Stimulated activated CD8-positive, alpha-beta memory T cell treated with anti-CD3 and anti-CD28 coated beads, Interleukin-7, amount 100 ng/mL, for 4 hours (primary cell): ENCODE measurements at regions not wholly inside any gene's neighbourhood (a gene's known extent, or its start where the extent isn't known, plus 50 kb on each side); places are given as distances from the start of the nearest gene placed in this dataset.

Experiments
- DNase-seq, 2 donors: peaks; one replicate each; pipeline ENCODE4 v3.0.0-alpha.2; 2020; ENCODE audit warnings: low read depth in 2 of 2

DNA sequence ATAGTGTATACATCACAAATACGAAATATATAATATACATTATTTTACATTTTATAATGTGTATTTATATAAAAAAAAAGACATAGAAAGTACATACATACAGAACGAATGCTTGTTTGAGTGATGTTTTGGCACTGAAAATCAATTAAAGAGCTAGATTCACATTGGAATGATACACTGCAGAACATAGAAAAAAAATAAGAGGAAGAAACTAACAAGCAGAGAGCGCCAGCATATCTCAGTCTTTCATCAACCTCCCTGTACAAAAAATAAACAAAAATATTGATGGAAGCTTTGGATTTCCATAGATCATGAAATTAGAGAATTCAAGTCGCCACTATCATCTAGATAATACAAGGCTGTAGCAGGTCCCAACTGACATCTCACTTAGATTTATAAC is 420.6 kb downstream of the CENPC start:
- DNase-seq = no peak

- DNase-seq = no peak
These were observed 423.3 kb downstream of the CENPC start for GRCh38 chr4:67122029-67122428.

DNA sequence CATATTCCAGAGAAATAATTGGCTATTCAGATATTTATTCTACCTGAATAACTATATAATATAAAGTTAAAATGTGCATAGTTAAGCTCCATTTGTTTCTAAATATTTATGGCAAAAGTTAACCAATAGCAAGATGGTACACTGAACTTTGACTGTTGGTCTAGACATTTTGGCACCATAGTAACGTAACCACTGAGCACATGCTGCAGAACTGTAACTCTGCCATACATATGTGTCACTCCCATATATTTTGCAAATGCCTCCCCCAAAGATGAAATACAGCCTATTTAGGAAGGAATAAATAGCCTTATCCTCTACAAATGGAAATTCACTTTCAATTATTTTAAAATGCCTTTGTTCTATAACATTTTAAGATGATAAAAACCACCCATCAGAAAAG is 424.9 kb downstream of the CENPC start:
- DNase-seq = no peak

DNA sequence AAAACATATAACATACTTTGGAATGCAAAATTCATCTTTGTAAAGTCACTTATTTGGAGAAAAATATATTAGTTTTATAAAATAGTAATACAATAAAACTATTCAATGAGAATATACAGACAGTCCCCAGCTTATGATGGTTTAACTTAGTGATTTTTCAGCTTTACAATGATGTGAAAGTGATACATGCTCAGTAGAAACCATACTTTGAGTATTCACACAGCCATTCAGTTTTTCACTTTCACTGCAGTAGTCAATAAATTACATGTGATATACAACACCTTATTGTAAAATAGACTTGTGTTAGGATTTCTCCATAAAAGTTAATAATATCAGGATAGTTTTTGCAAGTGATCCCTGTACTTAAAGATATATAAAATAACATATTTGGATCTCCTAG is 436.0 kb downstream of the CENPC start:
- DNase-seq = no peak

DNA sequence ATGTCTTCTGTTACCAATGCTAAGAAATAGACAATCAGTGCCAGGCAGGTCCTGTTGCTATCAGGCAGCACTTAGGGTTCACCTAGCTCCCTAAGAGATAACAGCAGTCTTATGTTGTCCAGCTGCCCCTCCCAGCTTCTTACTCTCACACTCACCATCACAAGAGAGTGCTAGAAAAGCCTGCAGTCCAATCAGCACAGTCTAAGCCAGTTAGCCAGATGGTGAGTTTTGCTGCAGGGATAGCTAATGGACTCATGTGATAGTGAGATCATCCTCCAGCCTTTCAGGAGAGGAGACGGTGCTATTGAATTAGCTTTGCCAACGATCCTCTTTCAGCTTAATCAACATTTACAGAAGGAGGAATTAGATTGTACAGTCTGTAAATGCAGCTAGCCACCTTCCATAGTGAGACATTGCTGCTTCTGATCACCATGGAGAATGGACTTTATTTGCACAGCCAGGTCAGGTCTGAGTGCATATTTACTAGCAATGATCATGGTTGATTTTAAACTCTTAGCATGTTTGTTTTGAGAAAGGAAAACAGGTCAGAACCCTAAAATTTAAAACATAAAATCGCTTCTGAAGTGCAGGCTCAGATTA is 438.3 kb downstream of the CENPC start:
- no peak for DNase-seq

- DNase-seq = no peak
These were observed 441.2 kb downstream of the CENPC start for GRCh38 chr4:67104145-67104544.

- no peak for DNase-seq
These were observed 442.1 kb downstream of the CENPC start for GRCh38 chr4:67103001-67103747.

DNA sequence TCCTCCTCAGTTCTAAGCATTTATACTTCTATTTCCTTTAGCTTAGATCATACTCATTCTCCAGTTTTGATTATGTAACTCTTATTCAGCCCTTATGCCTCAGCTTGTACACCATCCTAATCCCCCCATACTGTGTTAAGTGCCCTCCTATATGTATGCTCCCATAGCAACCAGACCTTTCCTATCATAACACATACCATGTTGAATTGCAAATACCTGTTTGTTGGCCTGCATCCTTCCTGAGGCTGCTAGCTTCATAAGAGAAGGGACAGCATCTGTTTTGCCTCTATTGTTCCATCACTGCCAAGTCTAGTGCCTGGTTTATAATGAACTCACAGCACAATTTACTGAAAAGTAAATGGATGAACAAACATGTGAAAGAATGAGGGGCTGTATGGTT is 443.7 kb downstream of the CENPC start:
- no peak for DNase-seq

GRCh38 chr4:67092351-67092750 is 453.0 kb downstream of the CENPC start:
- no peak for DNase-seq

DNA sequence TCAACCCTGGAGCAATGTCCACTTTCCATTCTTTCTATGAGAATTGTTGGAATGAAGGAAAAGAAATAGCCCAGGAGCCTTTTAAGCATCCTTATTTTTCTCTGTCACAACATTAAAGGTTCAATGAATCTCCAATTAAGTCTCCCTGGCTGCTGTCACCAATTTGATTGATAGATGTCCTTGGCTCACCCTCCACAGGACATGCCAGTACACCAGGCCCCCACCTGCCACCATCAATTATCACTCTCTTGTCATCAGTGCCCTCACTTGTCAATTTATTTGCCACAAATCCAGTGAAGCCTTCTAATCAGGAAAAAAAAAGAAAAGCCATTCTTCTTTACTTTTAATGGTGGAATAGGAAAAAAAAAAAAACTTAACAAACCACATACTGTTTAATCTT is 453.6 kb downstream of the CENPC start:
- DNase-seq = no peak

DNA sequence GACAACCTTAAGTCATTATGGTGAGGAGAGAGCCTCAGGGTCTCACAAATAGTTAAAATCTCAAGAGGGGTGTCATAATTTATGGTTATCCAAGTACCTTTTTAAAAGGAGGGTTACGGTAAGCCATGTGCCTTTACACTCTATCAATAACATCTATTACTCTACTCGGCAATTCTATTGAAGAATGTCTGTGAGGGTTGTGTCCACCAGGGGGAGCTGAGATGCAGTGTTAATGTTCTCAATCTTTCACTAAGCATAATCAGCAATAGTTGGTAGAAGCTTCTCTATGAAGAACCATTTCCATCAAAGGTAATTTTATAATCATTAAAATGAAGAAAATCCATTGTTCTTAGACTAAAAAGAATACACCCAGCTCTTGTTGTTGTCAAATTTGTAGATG is 457.4 kb downstream of the CENPC start:
- DNase-seq = peak in 1 of 2 donors; percentile 0

- DNase-seq = no peak
These were observed 460.5 kb downstream of the CENPC start for GRCh38 chr4:67084783-67085182.

DNA sequence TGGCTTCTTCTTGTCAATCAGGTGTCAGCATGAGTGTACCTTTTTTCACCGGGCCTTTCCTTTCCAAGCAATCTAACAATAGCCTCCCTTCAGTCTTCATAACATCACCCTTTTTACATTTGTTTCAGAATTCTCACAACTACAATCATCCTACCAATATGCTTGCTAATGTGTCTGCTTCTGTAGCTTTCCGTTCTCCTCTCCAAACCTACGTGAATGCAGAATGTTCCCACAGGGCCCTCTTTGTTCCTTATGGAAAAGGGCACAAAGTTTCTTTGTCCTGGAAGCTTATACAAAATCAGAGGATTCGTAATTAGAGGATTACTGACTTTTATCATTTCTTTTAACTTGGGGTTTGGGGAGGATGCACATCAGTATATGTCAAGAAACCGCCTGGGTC is 461.8 kb downstream of the CENPC start:
- DNase-seq = no peak

DNA sequence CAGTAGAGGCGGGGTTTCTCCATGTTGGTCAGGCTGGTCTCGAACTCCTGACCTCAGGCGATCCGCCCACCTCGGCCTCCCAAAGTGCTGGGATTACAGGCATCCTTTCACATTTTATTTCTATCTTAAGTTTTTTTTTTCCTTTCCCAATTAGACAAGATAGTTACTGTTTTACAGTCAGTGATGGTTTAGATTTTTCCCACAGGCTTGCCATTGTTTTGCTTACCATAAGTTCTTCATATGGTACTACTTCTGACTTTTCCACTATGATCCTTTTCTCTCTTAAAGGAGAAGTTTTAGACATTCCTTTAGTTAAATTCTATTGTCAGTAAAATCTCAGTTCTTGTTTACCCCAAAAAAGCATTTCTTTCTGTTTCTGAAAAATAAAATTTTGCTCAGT is 462.6 kb downstream of the CENPC start:
- DNase-seq = no peak

- no peak for DNase-seq
These were observed 465.2 kb downstream of the CENPC start for GRCh38 chr4:67080046-67080557.

DNA sequence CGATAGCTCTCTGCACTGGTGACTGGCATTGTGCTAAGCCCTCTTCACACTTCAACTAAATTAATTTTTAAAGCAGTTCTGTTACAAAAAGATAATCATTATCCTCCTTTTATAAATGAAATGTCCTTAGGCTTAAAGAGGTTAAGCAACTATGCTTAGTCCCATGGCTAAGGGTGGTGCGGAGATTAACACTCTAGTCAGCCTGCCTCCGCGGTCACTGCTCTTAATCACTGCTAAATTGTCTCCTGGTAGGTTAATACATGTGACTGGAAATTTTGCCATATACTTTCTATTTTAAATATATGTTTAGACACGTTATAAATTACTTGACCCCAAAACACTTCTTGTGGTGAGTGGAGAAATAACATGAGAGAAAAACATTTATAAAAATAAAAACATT is 473.7 kb downstream of the CENPC start:
- no peak for DNase-seq

GRCh38 chr4:67055319-67055718 is 490.0 kb downstream of the CENPC start:
- no peak for DNase-seq

GRCh38 chr4:67054896-67055295 is 490.4 kb downstream of the CENPC start:
- no peak for DNase-seq

DNA sequence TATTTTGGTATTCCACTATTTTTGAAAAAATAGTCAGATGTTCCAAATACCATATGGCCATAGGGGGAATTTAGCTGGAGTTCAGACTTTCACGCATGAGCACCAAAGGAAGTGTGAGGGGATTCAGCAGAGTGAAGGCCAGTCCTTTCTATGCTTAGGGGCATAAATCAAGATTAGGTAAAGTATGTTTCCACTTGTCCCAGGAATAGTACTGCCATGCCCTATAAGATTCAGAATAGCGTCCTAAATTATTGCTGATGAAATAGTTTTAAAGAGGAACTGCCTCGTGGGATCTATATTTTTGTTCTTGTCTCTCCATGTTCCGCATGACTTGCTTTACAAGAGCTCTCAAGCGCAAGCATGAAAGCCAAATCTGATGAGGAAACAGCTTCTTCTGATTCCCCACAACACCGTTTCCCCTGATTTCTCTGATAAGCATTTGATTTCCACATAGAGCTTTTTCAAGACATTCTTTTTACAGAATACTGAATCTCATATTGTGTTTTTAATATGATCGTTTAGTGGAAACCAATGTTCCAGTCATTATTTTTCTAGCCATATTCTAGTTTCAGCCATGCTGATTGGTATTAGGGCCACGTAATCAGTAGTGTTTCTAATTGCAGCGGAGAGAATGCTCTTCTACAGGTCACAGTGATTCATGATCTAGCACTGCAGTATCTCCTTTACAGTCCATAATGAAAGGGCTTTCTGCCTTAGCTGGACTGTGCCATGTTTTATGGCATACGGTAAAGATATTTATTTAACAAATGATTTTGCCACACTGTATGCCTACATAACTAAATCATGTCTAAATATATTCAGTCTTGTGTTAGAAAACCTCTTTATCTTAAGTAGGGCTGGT is 492.3 kb downstream of the CENPC start:
- no peak for DNase-seq

GRCh38 chr4:67051000-67051789 is 494.1 kb downstream of the CENPC start:
- DNase-seq = no peak

GRCh38 chr4:67049446-67049845 is 495.9 kb downstream of the CENPC start:
- DNase-seq = no peak

DNA sequence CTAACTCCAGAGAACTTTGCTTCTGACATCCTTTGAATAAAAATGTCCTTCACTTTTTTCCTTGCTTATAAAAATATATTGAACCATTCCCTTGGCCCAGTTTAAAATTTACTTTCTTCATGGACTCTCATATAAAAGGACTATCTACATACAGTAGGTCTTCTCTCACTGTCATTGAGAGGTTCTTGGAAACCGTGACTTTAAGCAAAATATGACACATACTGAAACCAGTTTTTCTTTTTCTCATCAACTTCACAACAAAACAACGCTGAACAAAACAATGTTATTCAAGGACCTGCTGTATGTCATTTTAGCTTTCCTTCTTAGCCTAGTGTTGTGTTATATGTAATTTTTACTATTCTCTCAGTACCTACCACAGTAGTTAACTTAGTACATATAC is 496.8 kb downstream of the CENPC start:
- DNase-seq = no peak
